GM12873 (cell line): ENCODE measurements at regions not wholly inside any gene's neighbourhood (a gene's known extent, or its start where the extent isn't known, plus 50 kb on each side); places are given as distances from the start of the nearest gene placed in this dataset.

Source experiments
- CTCF ChIP-seq: IDR thresholded peaks from 2 replicates; pipeline ENCODE4 v1.5.1; 2012; ENCODE audit warnings: low read depth, mild to moderate bottlenecking, moderate library complexity, low read length, control low read depth; ENCODE audit not compliant: insufficient read depth; ENCODE audit errors: missing control alignments

DNA sequence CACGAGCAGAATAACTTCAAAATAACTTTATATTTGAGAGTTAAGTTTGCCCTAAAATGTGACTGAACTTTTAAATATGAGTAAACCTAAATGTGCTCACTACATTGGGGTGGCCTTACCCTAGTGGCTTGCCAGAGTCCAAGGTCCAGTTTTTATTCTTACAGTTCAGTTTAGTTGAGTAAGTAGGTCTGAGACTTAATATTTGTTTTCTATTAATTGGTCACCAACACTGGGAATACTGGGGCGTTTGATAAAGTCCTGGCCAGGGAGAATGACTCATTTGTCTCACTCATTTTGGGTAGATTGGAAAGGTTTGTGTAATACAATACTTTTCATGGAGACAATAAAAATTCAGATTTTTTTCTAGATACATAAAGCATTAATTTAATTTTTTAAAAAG lies 127.8 kb upstream of the SPATA13 start:
- no peak for TF ChIP-seq CTCF

DNA sequence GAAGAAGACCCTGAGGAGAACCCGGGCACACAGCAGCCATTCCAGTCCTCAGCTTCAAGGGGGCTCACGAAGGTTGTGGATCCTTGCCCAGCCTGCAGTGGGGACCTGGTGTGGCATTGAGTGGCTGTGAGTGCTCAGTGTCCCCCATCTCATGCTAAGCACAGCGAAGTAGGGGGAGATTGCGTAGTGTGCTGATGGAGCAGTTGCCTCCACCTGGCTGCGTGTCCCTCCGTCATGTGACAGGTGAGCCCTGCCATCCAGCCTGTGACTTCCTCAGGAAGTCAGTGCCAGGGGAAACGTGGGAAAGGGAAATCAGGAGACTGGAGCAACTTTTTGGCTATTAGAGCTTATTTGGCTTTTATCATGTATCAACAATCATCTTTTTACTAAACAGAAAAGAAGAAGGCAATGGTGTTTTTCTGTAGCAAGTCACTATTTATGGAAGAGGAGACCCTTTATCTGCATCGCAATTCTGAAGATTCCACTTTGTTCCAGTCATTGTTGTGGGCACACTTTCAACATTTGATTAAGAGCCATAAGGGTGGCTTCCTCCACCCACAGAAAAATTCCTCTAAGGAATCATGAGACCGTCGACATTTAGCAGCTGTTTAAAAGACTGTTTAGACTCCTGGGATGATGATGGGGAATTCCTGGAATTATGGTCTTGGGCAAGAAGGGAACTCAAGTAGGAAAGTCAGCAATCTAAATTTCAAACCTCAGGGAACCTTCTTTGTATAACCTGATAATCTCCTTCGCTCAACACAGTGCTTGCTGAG lies 126.8 kb upstream of the SPATA13 start:
- TF ChIP-seq CTCF, result no peak

- no peak for TF ChIP-seq CTCF
These were observed 125.1 kb upstream of the SPATA13 start for GRCh38 chr13:24035411-24035810.

GRCh38 chr13:24036115-24036514 lies 124.4 kb upstream of the SPATA13 start:
- no peak for TF ChIP-seq CTCF

DNA sequence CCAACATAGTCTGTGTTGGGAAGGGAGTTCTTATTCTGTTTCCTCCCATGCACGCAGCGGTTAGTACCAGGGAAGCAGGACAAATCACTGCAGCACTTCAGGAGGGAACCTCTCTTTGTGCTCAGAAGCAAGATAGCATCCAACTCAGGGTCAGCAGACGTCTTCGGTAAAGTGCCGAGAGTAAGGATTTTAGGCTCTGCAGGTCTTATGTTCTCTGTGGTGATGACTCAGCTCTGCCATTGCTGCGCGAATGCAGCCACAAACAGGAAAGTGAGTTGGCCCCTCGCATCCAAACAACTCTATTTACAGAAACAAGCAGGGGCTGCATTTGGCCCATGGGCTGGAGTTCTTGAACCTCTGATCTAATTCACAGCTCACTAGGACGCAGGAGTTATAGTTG lies 122.1 kb upstream of the SPATA13 start:
- no peak for TF ChIP-seq CTCF

DNA sequence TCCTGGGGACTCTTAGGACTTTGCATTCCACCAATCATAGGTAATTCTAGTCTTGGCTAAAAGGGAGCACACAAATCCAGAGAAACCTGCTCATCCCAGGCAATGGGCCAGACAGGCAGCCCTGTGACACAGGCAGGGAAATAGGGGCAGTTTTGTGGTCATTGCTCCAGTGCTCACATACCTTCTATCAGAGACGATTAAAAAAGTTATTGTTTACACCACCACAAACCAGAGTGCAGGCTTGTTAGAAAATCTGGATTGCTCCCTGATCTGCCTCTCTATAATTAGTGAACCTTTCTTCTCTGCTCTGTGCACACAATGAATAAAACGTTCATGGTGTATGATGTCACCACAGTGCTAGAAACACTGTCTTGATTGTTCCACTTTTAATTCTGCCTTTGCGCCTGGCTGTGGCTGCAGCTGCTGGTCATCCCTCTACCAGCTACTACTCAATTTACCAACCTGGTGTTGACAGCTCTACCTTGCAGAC lies 121.6 kb upstream of the SPATA13 start:
- TF ChIP-seq CTCF, result no peak

- TF ChIP-seq CTCF, result no peak
These were observed 120.7 kb upstream of the SPATA13 start for GRCh38 chr13:24039621-24040475.
